WERI-Rb-1 (cell line): ENCODE measurements at regions not wholly inside any gene's neighbourhood (a gene's known extent, or its start where the extent isn't known, plus 50 kb on each side); places are given as distances from the start of the nearest gene placed in this dataset.

Experiments used
- DNase-seq: peaks from one replicate; pipeline ENCODE4 v3.0.0-alpha.2; 2020
- H3K27ac ChIP-seq: fragments of 250-450 bp; sonication (Bioruptor Pico); 2 replicates; pipeline ENCODE4 v1.5.1; 2020; ENCODE audit warnings: mild to moderate bottlenecking, moderate library complexity
- H3K27me3 ChIP-seq: fragments of 250-450 bp; sonication (Bioruptor Pico); 2 replicates; pipeline ENCODE4 v1.5.1; 2021; ENCODE audit warnings: mild to moderate bottlenecking, low read depth, moderate library complexity; ENCODE audit not compliant: insufficient read depth, severe bottlenecking
- H3K36me3 ChIP-seq: fragments of 250-450 bp; sonication (Bioruptor Pico); 2 replicates; pipeline ENCODE4 v1.5.1; 2020; ENCODE audit warnings: mild to moderate bottlenecking, moderate library complexity
- H3K4me3 ChIP-seq: 2 replicates; pipeline ENCODE4 v1.5.1; 2011; ENCODE audit warnings: low read depth, mild to moderate bottlenecking, control low read depth, low read length
- H3K9me3 ChIP-seq: fragments of 250-450 bp; sonication (Bioruptor Pico); 2 replicates; pipeline ENCODE4 v1.5.1; 2021; ENCODE audit warnings: mild to moderate bottlenecking, moderate library complexity; ENCODE audit not compliant: severe bottlenecking
- TF ChIP-seq, protein P1 (sequence below): IDR thresholded peaks from 2 replicates; pipeline ENCODE4 v1.5.1; 2011; ENCODE audit warnings: low read depth, mild to moderate bottlenecking, control low read depth, inconsistent platforms, low read length

- no peak overlapping the region for H3K27ac ChIP-seq
- TF ChIP-seq, protein P1, sequence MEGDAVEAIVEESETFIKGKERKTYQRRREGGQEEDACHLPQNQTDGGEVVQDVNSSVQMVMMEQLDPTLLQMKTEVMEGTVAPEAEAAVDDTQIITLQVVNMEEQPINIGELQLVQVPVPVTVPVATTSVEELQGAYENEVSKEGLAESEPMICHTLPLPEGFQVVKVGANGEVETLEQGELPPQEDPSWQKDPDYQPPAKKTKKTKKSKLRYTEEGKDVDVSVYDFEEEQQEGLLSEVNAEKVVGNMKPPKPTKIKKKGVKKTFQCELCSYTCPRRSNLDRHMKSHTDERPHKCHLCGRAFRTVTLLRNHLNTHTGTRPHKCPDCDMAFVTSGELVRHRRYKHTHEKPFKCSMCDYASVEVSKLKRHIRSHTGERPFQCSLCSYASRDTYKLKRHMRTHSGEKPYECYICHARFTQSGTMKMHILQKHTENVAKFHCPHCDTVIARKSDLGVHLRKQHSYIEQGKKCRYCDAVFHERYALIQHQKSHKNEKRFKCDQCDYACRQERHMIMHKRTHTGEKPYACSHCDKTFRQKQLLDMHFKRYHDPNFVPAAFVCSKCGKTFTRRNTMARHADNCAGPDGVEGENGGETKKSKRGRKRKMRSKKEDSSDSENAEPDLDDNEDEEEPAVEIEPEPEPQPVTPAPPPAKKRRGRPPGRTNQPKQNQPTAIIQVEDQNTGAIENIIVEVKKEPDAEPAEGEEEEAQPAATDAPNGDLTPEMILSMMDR: no peak
- no peaks in the 10 kb centered on the region for H3K9me3 ChIP-seq
- no peaks in the 10 kb centered on the region for H3K27me3 ChIP-seq
- DNase-seq: no peak
- H3K36me3 ChIP-seq: no peaks in the 10 kb centered on the region
- H3K4me3 ChIP-seq: no peak overlapping the region
Observed at GRCh38 chr10:130956251-130956650, 355.3 kb downstream of the TCERG1L start.

DNA sequence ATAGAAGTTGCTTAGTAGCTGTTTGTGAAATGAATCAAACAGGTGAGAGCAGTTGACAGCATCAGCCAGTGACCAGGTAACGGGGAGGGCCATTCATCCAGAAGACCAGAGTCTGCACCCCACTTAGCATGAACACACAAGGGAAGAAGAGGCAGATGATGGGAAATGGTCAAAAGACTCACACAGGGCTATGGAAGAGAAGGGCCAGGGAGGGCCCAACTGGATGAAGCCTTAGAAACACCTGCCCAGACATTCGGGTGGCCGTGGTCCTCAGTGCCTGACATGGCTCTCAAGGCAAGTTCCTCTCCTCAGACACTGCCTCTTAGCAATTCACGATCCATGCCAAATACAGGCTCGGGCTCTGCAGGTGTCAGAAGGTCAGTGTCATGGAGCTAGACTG is 354.1 kb downstream of the TCERG1L start:
- H3K4me3 ChIP-seq: no peak overlapping the region
- TF ChIP-seq, protein P1: no peak
- no peaks in the 10 kb centered on the region for H3K9me3 ChIP-seq
- DNase-seq: no peak
- no peaks in the 10 kb centered on the region for H3K36me3 ChIP-seq
- no peaks in the 10 kb centered on the region for H3K27me3 ChIP-seq
- no peak overlapping the region for H3K27ac ChIP-seq

DNA sequence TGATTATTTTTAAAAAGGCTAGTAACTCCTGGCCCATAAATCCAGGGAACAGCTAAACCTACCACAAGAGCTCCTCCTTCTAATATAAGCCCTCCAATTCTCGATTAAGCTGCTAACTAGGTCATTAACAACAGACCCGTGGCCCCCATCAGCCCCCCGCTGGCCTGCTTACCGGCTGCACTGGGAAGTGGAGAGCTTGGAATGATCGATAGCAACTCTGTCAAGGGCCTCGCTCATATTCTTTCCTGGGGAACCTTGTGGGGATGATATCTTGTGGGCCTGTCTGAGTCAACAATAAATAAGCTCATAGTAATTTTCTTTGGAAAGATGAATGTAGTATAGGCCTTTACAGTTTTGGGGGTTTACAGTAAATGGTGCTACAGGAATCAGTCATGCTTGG is 353.5 kb downstream of the TCERG1L start:
- Histone ChIP-seq H3K9me3 (no peaks in the 10 kb centered on the region), H3K27ac (no peak overlapping the region), H3K4me3 (no peak overlapping the region), H3K27me3 (no peaks in the 10 kb centered on the region), H3K36me3 (no peaks in the 10 kb centered on the region)
- TF ChIP-seq, protein P1: no peak
- peak; percentile 33 for DNase-seq

DNA sequence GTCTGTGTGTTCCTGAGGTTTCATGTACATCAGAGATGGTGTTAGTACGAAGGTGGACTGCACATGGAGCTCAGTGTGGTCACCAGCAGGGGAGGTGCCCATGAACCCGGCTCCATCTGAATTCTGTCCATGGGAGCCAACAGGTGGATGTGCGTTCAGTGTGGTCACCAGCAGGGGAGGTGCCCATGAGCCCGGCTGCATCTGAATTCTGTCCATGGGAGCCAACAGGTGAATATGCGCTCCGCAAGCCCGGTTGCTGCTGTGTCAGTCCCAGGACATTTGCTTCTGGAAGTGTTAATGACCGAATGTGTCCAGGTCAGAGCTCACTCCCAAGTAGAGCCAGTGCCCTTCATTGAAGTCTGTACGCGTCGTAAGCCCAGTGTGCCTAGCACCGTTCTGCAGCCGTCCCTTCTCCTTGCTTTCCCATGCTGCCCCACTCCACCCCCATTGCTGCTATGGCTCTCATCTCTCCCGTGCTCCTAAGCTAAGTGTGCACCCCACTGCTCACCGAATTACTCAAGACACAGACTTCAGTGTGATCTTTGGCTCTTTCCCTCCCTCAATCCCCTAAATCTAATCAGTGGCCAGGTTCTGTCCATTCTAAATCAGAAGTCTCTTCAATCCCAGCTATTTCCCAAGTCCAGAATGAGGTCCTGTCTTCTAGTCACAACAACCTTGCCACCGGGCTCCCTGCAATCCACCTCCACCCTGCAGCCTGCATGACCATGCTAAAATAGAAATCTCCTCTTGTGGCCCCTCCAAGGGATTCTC is 352.4 kb downstream of the TCERG1L start:
- Histone ChIP-seq H3K4me3 (no peak overlapping the region), H3K36me3 (no peaks in the 10 kb centered on the region), H3K9me3 (no peaks in the 10 kb centered on the region), H3K27me3 (no peaks in the 10 kb centered on the region), H3K27ac (no peak overlapping the region)
- DNase-seq: no peak
- TF ChIP-seq, protein P1: no peak

- Histone ChIP-seq H3K4me3 (no peak overlapping the region), H3K27ac (no peak overlapping the region), H3K36me3 (no peaks in the 10 kb centered on the region), H3K9me3 (no peaks in the 10 kb centered on the region), H3K27me3 (no peaks in the 10 kb centered on the region)
- TF ChIP-seq, protein P1: no peak
- DNase-seq: no peak
Observed at GRCh38 chr10:130959752-130960195, 351.7 kb downstream of the TCERG1L start.

DNA sequence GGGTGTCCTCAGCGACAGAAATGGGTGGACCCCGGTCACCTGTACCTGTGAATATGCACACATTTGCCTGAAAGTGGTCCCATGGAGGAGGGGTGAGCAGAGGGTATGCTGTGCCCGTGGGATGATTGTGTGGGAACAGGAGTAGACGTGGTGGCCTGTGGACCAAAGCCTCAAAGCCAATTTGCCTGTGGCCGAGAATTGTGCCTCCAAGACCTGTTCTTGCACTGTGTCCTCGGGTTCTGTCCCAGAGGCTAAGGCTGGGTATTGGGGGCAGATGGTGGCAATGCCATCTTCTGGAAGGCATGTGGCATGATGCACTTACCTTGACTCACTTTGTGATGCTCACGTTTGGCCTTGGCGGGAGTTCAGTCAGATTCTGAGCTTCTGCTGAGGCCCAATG is 351.0 kb downstream of the TCERG1L start:
- TF ChIP-seq, protein P1: no peak
- H3K27ac ChIP-seq: no peak overlapping the region
- H3K36me3 ChIP-seq: no peaks in the 10 kb centered on the region
- DNase-seq: no peak
- no peaks in the 10 kb centered on the region for H3K9me3 ChIP-seq
- no peak overlapping the region for H3K4me3 ChIP-seq
- no peaks in the 10 kb centered on the region for H3K27me3 ChIP-seq
